ENCODE measurements at regions not wholly inside any gene's neighbourhood (a gene's known extent, or its start where the extent isn't known, plus 50 kb on each side); places are given as distances from the start of the nearest gene placed in this dataset.

GRCh38 chr17:34832376-34832775, 128.9 kb downstream of the CCT6B start:
- TF ChIP-seq EZH2 (IDR thresholded peaks at IDR 0.05; ENCODE audit: insufficient read depth, poor library complexity, severe bottlenecking) (no peak), EZH2phosphoT487 (IDR thresholded peaks at IDR 0.05; ENCODE audit: insufficient read depth, low read depth) (no peak)
